GM12874 (cell line): ENCODE measurements at regions not wholly inside any gene's neighbourhood (a gene's known extent, or its start where the extent isn't known, plus 50 kb on each side); places are given as distances from the start of the nearest gene placed in this dataset.

ENCODE experiments used
- CTCF ChIP-seq: IDR thresholded peaks from 2 replicates; pipeline ENCODE4 v1.5.1; 2011; ENCODE audit warnings: low read depth, mild to moderate bottlenecking, control low read depth, low read length, moderate library complexity; ENCODE audit not compliant: insufficient read depth

GRCh38 chr3:152742368-152743347 lies 92.3 kb upstream of the P2RY1 start:
- no peak for TF ChIP-seq CTCF

DNA sequence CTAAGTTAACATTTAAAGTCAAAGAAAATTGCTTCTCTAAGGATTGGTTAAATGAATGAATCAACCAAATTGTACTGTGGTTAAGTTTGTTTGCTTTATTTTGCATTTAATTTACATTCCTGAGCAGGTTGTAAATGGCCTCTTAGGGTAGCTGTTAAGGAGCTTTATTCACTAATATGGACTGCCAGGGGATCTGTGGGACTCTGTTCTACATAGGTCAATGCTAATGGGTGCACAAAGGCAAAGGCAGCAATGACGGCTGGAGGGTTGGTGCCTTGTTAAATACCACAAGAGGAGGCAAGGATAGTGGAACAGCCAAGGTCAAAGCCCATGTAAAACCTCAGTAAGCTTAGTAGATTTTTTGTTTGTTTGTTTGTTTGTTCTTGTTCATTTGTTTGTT lies 89.3 kb upstream of the P2RY1 start:
- TF ChIP-seq CTCF = no peak

- no peak for TF ChIP-seq CTCF
Observed at GRCh38 chr3:152754303-152754702, 80.6 kb upstream of the P2RY1 start.

- TF ChIP-seq CTCF = no peak
Observed at GRCh38 chr3:152756807-152757206, 78.1 kb upstream of the P2RY1 start.

- no peak for TF ChIP-seq CTCF
Observed at GRCh38 chr3:152760024-152760563, 74.8 kb upstream of the P2RY1 start.

DNA sequence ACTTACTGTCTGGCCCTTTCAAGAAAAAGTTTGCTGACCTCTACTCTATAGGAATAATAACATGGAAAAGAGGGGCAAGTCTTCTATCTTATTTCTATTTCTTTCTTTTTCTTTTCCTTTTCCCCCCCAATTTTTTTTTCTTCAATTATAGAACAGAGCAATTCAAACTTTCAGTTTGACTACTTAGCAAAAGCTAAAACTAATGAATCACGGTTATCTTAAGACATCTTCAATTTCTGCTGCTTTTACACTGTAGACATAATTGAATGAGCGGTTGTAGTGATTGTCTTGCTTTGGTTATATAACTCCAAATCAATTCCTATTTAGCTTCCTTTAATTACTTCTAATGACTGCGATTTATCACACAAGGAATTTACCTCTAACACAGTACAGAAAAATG lies 74.3 kb upstream of the P2RY1 start:
- no peak for TF ChIP-seq CTCF

GRCh38 chr3:152768478-152768877 lies 66.5 kb upstream of the P2RY1 start:
- no peak for TF ChIP-seq CTCF
